ENCODE measurements at regions not wholly inside any gene's neighbourhood (a gene's known extent, or its start where the extent isn't known, plus 50 kb on each side); places are given as distances from the start of the nearest gene placed in this dataset.

- TF ChIP-seq EZH2phosphoT487 (IDR thresholded peaks at IDR 0.05; ENCODE audit: low read depth, severe bottlenecking, unreplicated experiment) (no peak), EZH2 (IDR thresholded peaks at IDR 0.05; ENCODE audit: borderline replicate concordance) (no peak), CTCF (IDR thresholded peaks at IDR 0.05; ENCODE audit: poor library complexity) (no peak)
- no peak overlapping the region for H3K27ac ChIP-seq
- H2AFZ ChIP-seq = no peak overlapping the region
- H3K4me2 ChIP-seq = no peak overlapping the region
- DNase-seq (ENCODE audit: low spot score) = no peak
- H3K9me2 ChIP-seq (replicated peaks; ENCODE audit: insufficient read depth) = no peaks in the 10 kb centered on the region
- no peaks in the 10 kb centered on the region for H3K79me2 ChIP-seq
- H3K36me3 ChIP-seq (replicated peaks; ENCODE audit: insufficient read depth, low read depth) = no peaks in the 10 kb centered on the region
- no peak overlapping the region for H3K4me3 ChIP-seq
- H3K9me3 ChIP-seq (ENCODE audit: low read depth) = no peaks in the 10 kb centered on the region
- peaks cover 7% of the 10 kb centered on the region for H3K4me1 ChIP-seq (ENCODE audit: insufficient read depth)
- 71% methylated on average over 9 of the region's 9 CpGs for WGBS (ENCODE audit: low lambda C conversion rate, missing lambda C conversion rate)
- no peaks in the 10 kb centered on the region for H3K27me3 ChIP-seq
- no peaks in the 10 kb centered on the region for H4K20me1 ChIP-seq (ENCODE audit: insufficient read depth, poor library complexity, severe bottlenecking)
These were observed 154.7 kb upstream of the ANKH start for GRCh38 chr5:15026011-15026893.

DNA sequence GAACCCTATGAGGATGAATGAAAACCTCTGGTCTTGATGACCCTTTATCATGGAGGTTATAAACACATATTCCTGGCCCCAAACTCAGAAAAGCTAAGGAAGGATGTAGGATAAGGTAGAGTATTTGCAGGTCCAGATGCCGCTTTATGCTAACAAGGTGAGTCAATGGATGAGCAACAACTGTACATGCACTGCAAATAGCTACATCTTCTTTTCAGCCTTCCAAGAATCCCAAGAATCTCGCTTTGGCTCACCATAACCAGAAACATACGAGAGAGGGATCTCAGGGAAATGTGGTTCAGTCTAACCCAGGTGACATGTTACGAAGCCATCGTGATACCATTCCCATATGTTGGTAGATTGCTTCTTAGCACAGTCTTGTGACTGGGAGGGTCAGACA is 152.3 kb upstream of the ANKH start:
- H3K27ac ChIP-seq = no peak overlapping the region
- H3K27me3 ChIP-seq = no peaks in the 10 kb centered on the region
- H3K4me3 ChIP-seq = no peak overlapping the region
- 96% methylated on average over 5 of the region's 5 CpGs for WGBS (ENCODE audit: low lambda C conversion rate, missing lambda C conversion rate)
- H3K9me3 ChIP-seq (ENCODE audit: low read depth) = no peaks in the 10 kb centered on the region
- H3K4me2 ChIP-seq = no peak overlapping the region
- DNase-seq (ENCODE audit: low spot score) = no peak
- no peaks in the 10 kb centered on the region for H3K36me3 ChIP-seq (replicated peaks; ENCODE audit: insufficient read depth, low read depth)
- H3K9me2 ChIP-seq (replicated peaks; ENCODE audit: insufficient read depth) = no peaks in the 10 kb centered on the region
- no peak overlapping the region for H2AFZ ChIP-seq
- no peak for TF ChIP-seq CTCF (IDR thresholded peaks at IDR 0.05; ENCODE audit: poor library complexity)
- TF ChIP-seq EZH2phosphoT487 (IDR thresholded peaks at IDR 0.05; ENCODE audit: low read depth, severe bottlenecking, unreplicated experiment) = no peak
- TF ChIP-seq EZH2 (IDR thresholded peaks at IDR 0.05; ENCODE audit: borderline replicate concordance) = no peak
- no peaks in the 10 kb centered on the region for H4K20me1 ChIP-seq (ENCODE audit: insufficient read depth, poor library complexity, severe bottlenecking)
- no peaks in the 10 kb centered on the region for H3K79me2 ChIP-seq
- H3K4me1 ChIP-seq (ENCODE audit: insufficient read depth) = peaks cover 14% of the 10 kb centered on the region

GRCh38 chr5:15023266-15023665 is 151.7 kb upstream of the ANKH start:
- H3K4me1 ChIP-seq (ENCODE audit: insufficient read depth) = peaks cover 14% of the 10 kb centered on the region
- DNase-seq (ENCODE audit: low spot score) = no peak
- no peak overlapping the region for H3K4me2 ChIP-seq
- no peaks in the 10 kb centered on the region for H3K9me2 ChIP-seq (replicated peaks; ENCODE audit: insufficient read depth)
- WGBS (ENCODE audit: low lambda C conversion rate, missing lambda C conversion rate) = 95% methylated on average over 1 of the region's 1 CpG
- no peaks in the 10 kb centered on the region for H3K27me3 ChIP-seq
- TF ChIP-seq CTCF (IDR thresholded peaks at IDR 0.05; ENCODE audit: poor library complexity) = no peak
- TF ChIP-seq EZH2phosphoT487 (IDR thresholded peaks at IDR 0.05; ENCODE audit: low read depth, severe bottlenecking, unreplicated experiment) = no peak
- no peak for TF ChIP-seq EZH2 (IDR thresholded peaks at IDR 0.05; ENCODE audit: borderline replicate concordance)
- no peak overlapping the region for H3K27ac ChIP-seq
- H3K36me3 ChIP-seq (replicated peaks; ENCODE audit: insufficient read depth, low read depth) = no peaks in the 10 kb centered on the region
- no peak overlapping the region for H3K4me3 ChIP-seq
- no peak overlapping the region for H2AFZ ChIP-seq
- no peaks in the 10 kb centered on the region for H3K79me2 ChIP-seq
- H4K20me1 ChIP-seq (ENCODE audit: insufficient read depth, poor library complexity, severe bottlenecking) = no peaks in the 10 kb centered on the region
- H3K9me3 ChIP-seq (ENCODE audit: low read depth) = no peaks in the 10 kb centered on the region
